Adrenal gland (tissue), 5 donors: ENCODE measurements at regions not wholly inside any gene's neighbourhood (a gene's known extent, or its start where the extent isn't known, plus 50 kb on each side); places are given as distances from the start of the nearest gene placed in this dataset.

ENCODE experiments used
- CTCF ChIP-seq, 6 experiments: fragments of 450-650 bp in 4 of 6; fragments of 200-600 bp in 2 of 6; sonication (generic) in 1 of 6; IDR thresholded peaks; 1 replicate in 5 of 6; 2 replicates in 1 of 6; pipeline versions ENCODE4 v1.5.1 to v1.8.0; 2016 to 2021; ENCODE audit warnings: antibody characterized with exemption in 6 of 6, mild to moderate bottlenecking in 2 of 6, moderate library complexity in 1 of 6
- POLR2A ChIP-seq, 2 donors: fragments of 450-650 bp; IDR thresholded peaks; one replicate each; pipeline ENCODE4 v1.6.1; 2017; ENCODE audit warnings: antibody characterized with exemption in 2 of 2, mild to moderate bottlenecking in 2 of 2, moderate library complexity in 1 of 2
- donor health status: DM: no; HTN: no; CAD: no.

GRCh38 chr3:34626699-34627098 is 828.3 kb downstream of the PDCD6IP start:
- no peak for TF ChIP-seq CTCF (IDR thresholded peaks at IDR 0.05)
- TF ChIP-seq POLR2A (IDR thresholded peaks at IDR 0.05) = no peak
